ENCODE measurements at regions not wholly inside any gene's neighbourhood (a gene's known extent, or its start where the extent isn't known, plus 50 kb on each side); places are given as distances from the start of the nearest gene placed in this dataset.
"Not testable (repeated sequence)": the region's sequence is repeated elsewhere in the genome, so short reads cannot be mapped to it uniquely, and the experiment has no call there.

- no peak for DNase-seq (ENCODE audit: extremely low read depth, low read depth, low spot score)
Measured at GRCh38 chr6:98416027-98416426, 418.3 kb upstream of the POU3F2 start.

DNA sequence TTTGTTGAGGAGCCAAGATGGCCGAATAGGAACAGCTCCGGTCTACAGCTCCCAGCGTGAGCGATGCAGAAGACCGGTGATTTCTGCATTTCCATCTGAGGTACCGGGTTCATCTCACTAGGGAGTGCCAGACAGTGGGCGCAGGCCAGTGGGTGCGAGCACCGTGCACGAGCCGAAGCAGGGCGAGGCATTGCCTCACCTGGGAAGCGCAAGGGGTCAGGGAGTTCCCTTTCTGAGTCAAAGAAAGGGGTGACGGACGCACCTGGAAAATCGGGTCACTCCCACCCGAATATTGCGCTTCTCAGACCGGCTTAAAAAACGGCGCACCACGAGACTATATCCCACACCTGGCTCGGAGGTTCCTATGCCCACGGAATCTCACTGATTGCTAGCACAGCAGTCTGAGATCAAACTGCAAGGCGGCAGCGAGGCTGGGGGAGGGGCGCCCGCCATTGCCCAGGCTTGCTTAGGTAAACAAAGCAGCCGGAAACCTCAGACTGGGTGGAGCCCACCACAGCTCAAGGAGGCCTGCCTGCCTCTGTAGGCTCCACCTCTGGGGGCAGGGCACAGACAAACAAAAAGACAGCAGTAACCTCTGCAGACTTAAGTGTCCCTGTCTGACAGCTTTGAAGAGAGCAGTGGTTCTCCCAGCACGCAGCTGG, 417.7 kb upstream of the POU3F2 start:
- DNase-seq (ENCODE audit: extremely low read depth, low read depth, low spot score): not testable (repeated sequence)

DNA sequence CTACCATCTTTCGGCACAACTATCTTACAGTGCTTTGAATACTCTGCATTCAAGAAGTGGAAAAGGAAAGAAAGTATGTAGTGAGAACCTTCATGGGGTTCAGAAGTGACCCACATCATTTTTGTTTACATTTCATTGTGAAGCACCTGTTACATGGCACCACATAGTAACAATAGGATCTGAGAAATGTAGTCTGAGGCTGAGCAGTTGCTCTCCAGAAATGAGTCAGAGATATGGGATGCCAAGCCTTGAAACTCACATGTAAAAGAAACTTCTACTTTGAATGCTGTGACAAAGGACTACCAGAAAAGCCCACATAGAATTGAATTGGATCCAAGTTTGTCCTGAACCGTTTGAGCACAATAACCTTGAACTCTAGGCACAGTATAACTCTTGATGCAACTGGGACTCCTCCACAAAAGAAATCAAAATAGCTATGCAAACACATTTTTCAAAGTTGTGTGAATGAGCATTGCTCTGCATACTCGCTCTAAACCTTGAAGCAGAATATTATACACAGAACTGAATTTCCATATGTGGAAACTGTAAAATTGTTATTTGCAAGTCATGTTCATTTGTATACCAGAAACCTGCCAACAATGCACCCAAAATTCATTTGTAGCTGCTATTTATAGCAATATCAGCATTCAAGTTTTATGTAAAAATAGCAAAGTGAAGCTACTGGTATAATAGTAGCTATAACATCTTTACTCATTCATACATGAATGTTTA, 400.9 kb upstream of the POU3F2 start:
- no peak for DNase-seq (ENCODE audit: extremely low read depth, low read depth, low spot score)

GRCh38 chr6:98443633-98444032, 390.7 kb upstream of the POU3F2 start:
- no peak for DNase-seq (ENCODE audit: extremely low read depth, low read depth, low spot score)

- DNase-seq (ENCODE audit: extremely low read depth, low read depth, low spot score): no peak
Measured at GRCh38 chr6:98452685-98453084, 381.7 kb upstream of the POU3F2 start.

- no peak for DNase-seq (ENCODE audit: extremely low read depth, low read depth, low spot score)
Measured at GRCh38 chr6:98454809-98455322, 379.5 kb upstream of the POU3F2 start.

DNA sequence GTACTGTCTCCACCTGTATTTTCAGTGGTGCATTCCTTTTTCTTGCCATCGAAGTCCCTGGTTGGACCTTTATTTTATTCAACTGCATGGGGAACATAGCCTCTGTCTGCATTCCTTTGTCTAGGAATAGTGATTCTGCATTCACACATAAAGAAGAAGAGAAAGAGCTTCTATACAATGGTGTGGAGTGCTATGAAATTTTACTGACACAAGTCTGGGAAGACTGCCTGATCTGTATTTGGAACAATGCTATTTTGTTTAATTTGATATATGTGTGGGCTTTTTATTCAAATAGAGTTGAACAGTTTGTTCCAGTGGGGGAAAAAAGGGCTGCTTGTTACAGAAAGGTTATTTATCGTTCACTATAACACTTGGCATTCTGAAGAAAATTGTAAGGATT, 375.7 kb upstream of the POU3F2 start:
- DNase-seq (ENCODE audit: extremely low read depth, low read depth, low spot score): no peak

GRCh38 chr6:98463038-98464000, 371.1 kb upstream of the POU3F2 start:
- DNase-seq (ENCODE audit: extremely low read depth, low read depth, low spot score): no peak

DNA sequence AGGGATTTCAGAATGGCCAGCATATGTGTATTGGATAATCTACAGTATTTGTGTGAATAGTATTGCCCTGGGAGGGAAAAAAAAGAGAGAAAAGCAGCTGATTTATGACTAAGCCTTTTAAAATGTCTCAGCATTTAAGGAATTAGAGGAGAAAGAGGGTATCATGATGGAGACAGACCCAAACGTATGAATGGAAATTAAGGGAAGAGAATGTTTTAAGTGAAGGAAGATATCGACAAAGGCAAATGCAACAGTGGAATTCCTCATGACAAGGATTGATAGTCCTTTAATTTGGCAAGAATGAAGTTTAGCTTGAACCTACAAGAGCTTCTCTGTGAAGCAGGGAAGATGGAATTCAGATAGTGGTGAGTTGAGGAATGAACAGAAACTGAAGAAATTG, 367.3 kb upstream of the POU3F2 start:
- DNase-seq (ENCODE audit: extremely low read depth, low read depth, low spot score): no peak

DNA sequence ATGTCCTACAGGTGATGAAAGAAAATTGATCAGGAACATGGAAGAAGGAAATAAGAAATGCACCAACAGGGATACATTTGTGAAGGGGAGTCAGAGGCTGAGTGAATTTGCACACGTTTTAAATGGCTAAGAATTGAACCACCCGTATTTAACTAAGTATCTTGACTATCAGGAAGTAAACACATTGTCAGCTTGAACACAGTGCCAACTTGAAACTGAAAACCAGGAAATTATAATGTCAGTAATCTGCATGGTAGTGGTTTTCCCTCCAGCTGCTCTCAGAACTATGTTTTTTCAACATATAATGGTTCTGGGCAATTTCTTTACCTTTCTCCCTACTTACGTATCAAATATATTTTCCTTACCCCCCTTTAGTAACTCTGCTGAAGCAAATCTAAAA, 366.5 kb upstream of the POU3F2 start:
- DNase-seq (ENCODE audit: extremely low read depth, low read depth, low spot score): no peak

GRCh38 chr6:98469141-98469540, 365.2 kb upstream of the POU3F2 start:
- DNase-seq (ENCODE audit: extremely low read depth, low read depth, low spot score): no peak

- no peak for DNase-seq (ENCODE audit: extremely low read depth, low read depth, low spot score)
Measured at GRCh38 chr6:98470821-98471220, 363.6 kb upstream of the POU3F2 start.

DNA sequence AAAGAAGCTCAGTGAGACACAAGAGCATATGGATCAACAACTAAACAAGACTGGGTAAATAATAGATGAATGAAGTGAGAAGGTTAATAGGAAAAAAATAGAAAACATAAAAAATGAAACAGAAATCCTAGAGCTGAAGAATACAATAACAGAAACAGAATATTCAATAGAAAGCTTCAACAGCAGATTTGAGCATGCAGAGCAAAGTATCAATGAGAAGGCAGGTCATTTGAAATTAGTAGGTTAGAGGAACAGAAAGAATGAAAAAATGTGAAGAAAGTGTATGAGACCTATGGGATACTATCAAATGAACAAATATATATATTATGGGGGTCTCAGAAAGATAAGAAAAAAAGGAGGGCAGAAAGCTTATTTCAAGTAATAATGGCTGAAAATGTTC, 362.9 kb upstream of the POU3F2 start:
- DNase-seq (ENCODE audit: extremely low read depth, low read depth, low spot score): no peak

DNA sequence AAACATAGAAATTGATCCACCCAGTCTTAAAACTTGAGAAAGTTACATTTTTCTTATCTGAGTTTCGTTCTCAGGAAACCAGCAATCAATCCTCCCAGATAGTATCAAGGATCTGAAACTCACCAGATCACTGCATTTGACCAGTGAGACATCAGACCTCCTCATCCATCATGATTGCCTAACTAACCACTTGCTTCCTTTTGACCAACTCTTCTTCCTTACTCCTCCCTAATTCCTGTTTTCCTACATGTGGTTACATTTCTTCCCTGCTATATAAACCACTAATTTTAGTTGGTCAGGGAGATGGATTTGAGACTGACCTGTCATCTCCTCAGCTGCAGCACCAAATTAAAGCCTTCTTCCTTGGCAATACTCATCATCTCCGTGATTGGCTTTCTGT, 357.1 kb upstream of the POU3F2 start:
- no peak for DNase-seq (ENCODE audit: extremely low read depth, low read depth, low spot score)

- no peak for DNase-seq (ENCODE audit: extremely low read depth, low read depth, low spot score)
Measured at GRCh38 chr6:98484696-98485095, 349.7 kb upstream of the POU3F2 start.

DNA sequence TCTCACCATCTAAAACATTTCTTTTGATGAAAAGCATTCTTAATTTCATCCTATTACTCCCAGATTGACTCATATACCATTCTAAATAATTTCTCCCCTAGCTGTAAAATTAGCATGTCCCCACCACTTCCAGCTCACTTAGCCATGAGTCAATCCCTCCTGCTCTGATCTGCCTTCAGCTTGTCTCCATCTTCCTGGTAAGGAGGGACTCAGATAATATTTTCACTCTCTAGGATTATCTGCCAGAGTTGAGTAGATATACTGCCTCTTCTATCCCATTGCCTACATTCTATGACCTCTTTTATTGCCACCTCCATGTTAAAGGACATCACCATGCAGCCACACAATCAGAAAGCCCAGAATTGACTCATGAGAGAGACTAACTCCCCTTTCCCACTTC, 348.8 kb upstream of the POU3F2 start:
- no peak for DNase-seq (ENCODE audit: extremely low read depth, low read depth, low spot score)

- DNase-seq (ENCODE audit: extremely low read depth, low read depth, low spot score): no peak
Measured at GRCh38 chr6:98486057-98486456, 348.3 kb upstream of the POU3F2 start.

- DNase-seq (ENCODE audit: extremely low read depth, low read depth, low spot score): no peak
Measured at GRCh38 chr6:98487612-98488011, 346.8 kb upstream of the POU3F2 start.

DNA sequence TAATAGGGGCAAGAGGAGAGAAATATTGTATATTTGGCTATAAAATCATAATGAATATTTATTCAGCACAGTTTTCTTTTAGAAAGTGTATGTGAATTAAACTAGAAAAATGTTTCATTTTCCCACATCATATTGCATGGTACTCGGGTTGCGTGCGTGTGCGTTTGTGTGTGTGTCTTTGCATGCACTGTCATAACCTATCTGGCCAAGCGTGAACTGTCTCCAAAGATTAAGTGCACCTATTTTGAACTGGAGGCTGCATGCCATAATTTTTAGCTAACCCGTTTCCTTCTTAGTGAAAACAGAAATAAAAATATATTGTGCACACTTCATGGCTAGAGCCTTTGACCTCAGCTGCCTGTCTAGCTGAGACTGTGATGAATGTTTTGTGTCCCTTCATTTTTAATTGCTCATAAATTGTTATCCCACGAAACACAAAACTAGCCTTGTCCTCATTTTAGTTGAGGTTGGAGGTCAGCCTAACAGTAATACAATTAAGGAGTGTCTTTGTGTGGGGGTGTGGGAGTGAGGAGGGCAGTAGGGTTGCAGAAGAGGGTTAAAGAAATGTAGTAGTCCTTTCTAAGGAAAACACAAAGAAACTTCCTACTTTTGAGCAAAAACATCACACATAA, 336.1 kb upstream of the POU3F2 start:
- DNase-seq (ENCODE audit: extremely low read depth, low read depth, low spot score): no peak

- no peak for DNase-seq (ENCODE audit: extremely low read depth, low read depth, low spot score)
Measured at GRCh38 chr6:98498866-98499265, 335.5 kb upstream of the POU3F2 start.
